HG03571 (cell line): ENCODE measurements at regions not wholly inside any gene's neighbourhood (a gene's known extent, or its start where the extent isn't known, plus 50 kb on each side); places are given as distances from the start of the nearest gene placed in this dataset.
"Not testable (repeated sequence)": the region's sequence is repeated elsewhere in the genome, so short reads cannot be mapped to it uniquely, and the experiment has no call there.

Experiments
- ATAC-seq: cut with Tn5 transposase; IDR thresholded peaks from one replicate; pipeline ENCODE4 v1.9.1; 2021; ENCODE audit not compliant: unreplicated experiment

DNA sequence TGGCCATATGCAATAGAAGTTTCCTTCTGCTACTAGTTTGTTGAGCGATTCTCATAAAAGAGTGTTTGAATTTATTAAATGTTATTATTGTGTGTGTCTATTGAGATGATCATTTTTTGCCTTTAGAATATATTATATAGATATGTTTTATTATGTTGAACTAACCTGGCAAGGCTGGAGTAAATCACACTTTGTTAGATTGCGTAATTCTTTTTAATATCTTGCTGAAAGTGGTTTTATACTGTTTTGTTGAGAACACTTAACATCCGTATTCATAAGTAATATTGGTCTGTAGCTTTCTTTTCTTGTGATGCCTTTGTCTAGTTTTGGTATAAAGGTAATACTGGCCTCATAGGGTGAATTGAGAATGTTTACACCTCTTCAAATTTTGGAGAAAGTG, 574.3 kb upstream of the PCDH20 start:
- ATAC-seq: no peak

DNA sequence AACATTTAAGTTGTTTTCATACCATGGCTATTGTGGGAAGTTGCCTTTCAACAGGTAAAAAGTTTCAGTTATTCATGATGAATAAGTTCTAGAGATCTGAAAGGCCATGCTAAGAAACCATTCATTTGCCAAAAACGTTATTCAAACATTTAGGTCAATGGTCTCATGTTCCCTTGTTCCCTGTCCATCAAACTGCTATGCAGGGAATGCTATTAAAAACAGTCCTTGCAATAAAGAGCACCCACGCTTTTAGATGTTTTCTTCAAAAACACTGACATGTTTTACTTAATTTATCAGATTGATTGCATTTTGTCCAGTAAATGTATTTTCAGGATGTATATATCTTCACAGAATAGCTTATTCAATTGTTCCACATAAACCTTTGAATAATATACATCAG, 573.2 kb upstream of the PCDH20 start:
- ATAC-seq: no peak

GRCh38 chr13:61975001-61975400, 559.4 kb upstream of the PCDH20 start:
- no peak for ATAC-seq

- ATAC-seq: no peak
Measured at GRCh38 chr13:61965756-61966155, 550.1 kb upstream of the PCDH20 start.

DNA sequence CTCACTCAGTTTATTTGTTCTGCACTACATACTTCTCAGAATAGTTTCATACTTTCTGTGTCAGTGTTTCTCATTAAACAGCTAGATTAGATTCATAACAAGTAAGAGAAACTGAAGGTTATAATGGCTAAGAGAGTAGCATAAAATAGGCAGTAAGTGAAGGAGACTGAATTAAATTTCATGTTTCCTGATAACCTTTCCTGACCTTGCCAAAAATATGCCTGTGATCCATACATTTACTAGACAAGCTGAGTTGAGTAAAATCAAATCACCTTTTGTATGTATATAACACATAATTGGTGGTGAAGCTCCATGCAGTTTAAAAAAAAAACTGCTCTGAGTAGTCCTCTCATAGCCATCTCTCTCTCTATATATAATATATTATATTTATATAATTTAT, 545.3 kb upstream of the PCDH20 start:
- ATAC-seq: no peak

GRCh38 chr13:61954092-61954491, 538.4 kb upstream of the PCDH20 start:
- no peak for ATAC-seq

GRCh38 chr13:61950828-61951227, 535.2 kb upstream of the PCDH20 start:
- no peak for ATAC-seq

DNA sequence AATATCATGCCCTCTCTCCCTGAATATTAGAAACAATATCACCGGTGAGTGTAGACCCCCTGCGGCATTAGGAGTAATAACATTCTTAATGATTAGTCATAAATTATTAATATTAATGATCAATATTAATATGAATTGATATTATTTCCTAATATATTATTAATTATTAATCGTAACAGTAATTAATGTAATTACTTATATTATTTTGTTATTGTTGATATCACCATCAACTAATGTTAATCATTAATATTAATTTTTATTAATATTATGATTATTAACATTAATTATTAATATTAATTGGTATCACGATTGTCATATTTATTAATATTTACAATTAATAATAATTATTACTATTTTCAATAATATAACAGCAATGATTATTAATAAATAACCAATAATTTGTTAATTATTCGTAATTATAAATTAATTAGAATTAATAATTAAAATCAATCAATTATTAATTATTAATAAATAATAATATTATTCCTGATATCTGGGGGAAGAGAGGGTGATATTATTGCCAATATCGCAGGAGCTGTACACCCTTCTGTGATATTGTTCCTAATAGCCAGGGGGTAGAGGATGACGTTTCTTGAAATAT, 528.8 kb upstream of the PCDH20 start:
- no peak for ATAC-seq

- ATAC-seq: no peak
Measured at GRCh38 chr13:61935710-61936109, 520.1 kb upstream of the PCDH20 start.

- ATAC-seq: no peak
Measured at GRCh38 chr13:61927648-61928047, 512.0 kb upstream of the PCDH20 start.

GRCh38 chr13:61918841-61919240, 503.2 kb upstream of the PCDH20 start:
- ATAC-seq: no peak

DNA sequence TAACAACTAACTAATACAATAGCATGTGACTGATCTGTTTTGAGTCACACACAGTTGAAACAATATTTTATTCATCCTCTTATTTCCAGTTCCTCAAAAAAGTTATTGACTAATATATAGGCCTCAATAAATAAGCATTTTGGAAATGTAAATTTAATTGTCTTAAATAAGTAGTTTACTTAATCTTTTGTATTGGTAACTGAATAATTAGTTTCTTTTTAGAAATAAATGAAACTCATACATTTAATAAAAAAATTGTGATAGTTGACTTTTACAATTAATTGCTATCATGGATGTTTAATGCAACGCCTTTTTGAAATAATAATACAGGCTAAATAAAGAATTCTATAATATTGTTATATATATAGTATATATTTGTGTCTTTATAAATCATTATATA, 500.8 kb upstream of the PCDH20 start:
- no peak for ATAC-seq

DNA sequence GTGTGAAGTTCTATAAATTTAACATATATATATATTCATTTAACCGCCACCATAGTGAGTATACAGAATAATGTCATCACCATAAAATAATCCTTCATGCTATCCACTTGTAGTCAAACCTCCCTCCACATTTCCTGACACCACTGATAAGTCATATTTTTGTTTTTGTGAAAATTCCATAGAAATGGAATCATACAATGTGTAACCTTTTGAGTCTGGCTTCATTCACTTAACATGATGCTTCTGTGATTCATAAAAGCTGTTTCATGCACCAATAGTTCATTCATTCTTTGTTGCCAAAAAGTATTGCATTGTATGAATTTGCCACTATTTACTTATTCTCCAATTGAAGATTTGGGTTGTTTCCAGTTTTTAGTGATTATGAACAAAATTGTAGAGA, 497.5 kb upstream of the PCDH20 start:
- no peak for ATAC-seq

- no peak for ATAC-seq
Measured at GRCh38 chr13:61908906-61909615, 493.4 kb upstream of the PCDH20 start.

DNA sequence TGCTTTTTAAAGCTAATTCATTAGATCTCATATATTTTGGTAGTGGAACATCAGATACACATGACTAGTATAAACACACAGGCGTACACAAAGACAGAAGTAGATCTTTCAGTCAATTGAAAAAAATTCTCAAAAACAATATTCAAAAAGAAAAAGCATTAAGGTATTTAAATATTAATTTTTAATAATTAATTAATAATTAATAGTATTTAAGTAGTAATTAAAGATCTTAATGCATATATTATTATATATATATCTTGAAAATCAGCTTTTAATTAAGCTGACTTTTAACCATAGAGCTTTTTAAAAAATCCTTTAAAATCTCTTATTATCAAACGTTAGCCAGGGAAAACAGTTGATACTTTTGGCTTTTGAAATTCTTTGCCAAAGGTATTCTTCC, 489.4 kb upstream of the PCDH20 start:
- no peak for ATAC-seq

DNA sequence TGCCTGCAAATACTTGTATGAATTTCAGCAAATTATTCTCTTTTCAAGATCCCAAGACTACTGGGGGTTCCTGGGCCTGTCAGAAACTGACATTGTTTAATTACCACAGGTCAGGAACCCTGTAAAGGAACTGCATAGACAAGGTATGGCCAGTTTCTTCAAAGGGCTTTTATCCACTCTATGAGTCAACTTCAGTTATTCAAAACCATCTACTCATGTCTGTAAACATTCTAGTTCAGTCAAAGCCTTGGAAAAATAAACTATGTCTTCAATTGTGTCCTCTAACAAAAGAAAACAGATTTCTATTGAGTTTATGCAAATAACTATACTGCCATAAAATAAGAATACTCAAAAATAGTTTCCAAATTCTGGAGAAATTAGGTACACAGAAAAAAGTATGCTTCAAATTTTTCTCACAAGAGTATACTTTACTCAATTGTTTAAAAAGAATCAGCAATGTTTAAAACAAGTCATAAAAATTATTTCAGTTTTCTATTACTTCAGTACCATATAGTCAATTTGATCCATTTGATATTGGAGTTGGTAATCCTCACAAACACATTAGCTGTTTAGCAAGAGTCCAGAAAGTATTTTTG, 486.4 kb upstream of the PCDH20 start:
- no peak for ATAC-seq

GRCh38 chr13:61900033-61900432, 484.4 kb upstream of the PCDH20 start:
- no peak for ATAC-seq

- no peak for ATAC-seq
Measured at GRCh38 chr13:61898207-61898606, 482.6 kb upstream of the PCDH20 start.

GRCh38 chr13:61891401-61891800, 475.8 kb upstream of the PCDH20 start:
- ATAC-seq: no peak

GRCh38 chr13:61884830-61885229, 469.2 kb upstream of the PCDH20 start:
- no peak for ATAC-seq

DNA sequence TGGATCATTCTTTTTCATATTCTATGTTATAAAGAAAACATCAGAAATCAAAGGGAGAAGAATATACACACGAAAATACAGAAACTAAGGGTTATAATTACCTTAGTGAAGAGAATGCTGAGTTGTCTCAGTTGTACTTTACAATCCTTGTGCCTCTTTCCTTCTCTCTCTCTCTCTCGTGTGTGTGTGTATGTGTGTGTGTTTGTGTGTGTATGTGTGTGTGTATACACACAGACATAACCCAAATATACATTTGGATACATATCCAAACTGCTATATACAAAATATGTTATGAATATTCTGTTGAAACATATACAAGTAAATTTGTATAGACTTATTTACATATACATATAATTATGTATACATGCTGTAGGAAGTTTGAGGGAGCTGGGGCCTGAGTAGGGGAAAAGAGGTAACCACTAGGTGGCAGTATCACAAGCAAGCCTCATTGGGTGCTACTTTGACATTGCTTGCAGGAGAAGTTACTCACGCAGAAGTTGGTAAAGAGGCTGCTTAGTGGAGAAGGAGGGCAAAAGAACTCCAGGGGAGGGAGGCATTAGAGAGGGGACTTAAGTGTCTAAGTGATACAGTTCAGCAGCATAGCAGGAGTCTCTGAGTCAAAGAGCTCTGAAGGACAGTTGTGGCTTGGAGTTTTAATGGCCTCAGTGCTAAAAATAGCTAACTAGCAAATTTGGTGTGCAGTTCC, 465.1 kb upstream of the PCDH20 start:
- ATAC-seq: no peak

GRCh38 chr13:61878565-61878964, 462.9 kb upstream of the PCDH20 start:
- not testable (repeated sequence) for ATAC-seq
